NCI-H146 treated with DMSO at 0.1 percent for 48 hours (cell line): ENCODE measurements at regions not wholly inside any gene's neighbourhood (a gene's known extent, or its start where the extent isn't known, plus 50 kb on each side); places are given as distances from the start of the nearest gene placed in this dataset.
"Not testable (repeated sequence)": the region's sequence is repeated elsewhere in the genome, so short reads cannot be mapped to it uniquely, and the experiment has no call there.

Experiments
- DNase-seq: peaks from one replicate; lab custom pipeline; 2025; ENCODE audit not compliant: unreplicated experiment; lab: John Stamatoyannopoulos, UW

DNA sequence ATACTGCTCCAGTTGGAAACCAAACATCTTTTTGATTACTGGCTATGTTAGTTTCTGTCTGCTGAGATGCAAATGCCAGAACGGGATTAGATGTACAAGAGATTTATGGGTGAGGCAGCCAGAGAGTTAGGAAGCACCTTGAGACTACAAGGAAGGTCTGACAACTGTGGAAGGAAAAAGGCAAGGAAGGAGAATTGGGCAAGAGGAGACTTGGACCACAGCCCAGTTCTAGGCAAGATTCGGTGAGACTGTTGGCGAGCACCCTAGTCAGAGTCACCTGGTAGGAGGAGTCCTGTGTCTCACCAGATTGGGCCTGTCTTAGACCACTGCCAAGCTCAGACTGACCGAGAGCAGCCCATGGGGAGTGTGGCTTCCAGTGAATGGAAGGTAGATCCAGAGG, 91.8 kb upstream of the F13A1 start:
- DNase-seq = no peak

DNA sequence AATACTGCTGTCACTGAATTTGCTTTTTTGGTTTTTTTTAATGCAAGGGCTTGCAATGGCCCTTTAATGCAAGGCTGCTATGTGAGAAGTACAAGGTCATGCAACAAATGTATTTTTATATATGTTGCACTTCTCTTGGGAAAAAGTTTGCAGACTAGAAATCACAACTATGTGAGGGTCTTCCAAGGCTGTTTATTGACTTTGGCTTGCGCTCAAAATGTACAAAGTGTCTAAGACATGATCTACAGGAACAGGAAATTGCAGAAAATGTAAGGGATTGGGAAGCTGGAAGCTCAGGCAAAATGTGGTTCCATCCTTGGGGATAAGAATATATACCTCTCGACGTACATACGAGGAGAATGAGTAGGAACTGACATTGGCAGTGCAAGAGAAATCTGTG, 92.2 kb upstream of the F13A1 start:
- DNase-seq = no peak

DNA sequence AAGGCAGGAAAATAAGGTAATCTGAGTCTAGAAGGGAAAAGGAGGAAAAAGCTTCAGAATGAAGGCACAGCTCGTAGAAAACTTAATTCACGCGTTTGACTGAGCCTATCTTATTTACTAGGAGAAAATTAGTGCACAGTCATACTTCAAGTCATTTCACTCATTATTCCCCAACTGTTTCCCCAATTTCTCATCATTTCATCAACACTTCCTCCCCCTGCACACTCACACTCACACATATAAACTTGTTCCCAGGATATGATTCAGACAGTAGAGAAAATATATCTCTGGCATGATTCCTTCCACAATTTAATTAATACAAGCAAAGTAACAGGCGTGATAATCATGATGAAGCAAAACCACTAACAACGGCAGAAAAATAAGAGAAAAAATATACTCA, 94.5 kb upstream of the F13A1 start:
- DNase-seq = no peak

DNA sequence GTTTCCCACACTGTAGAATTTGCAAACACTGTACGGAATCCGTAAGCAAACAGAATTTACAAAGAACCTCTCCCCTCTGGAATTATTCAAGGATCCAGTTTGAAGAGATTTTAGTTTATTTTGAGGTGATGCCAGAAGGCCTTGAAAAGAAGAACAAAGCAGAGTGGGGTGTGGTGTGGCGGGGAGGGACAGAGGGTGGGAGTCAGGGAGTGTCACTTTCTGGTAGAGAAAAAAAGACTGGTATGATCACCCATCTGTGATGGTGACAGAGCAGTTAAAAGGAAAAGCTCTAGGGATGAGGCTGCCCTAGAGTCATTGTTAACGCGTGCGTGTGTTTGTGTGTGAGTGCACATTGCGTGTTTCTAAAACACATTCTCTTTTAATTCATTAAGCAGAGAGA, 97.0 kb upstream of the F13A1 start:
- DNase-seq = no peak

DNA sequence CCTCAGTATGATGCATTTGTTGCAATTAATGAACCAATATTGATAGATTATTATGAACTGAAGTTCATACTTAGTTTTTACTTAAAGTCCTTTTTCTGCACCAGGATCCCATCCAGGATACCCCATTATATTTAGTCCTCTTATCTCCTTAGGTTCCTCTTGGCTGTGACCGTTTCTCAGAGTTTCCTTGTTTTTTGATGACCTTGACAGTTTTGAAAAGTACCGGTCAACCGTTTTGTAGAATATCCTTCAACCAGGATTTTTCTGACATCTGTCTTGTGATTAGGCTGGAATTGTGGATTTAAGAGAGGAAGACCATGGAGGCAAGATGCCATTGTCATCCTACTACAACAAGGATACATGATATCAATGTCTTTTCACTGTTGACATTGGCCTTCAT, 98.0 kb upstream of the F13A1 start:
- no peak for DNase-seq

DNA sequence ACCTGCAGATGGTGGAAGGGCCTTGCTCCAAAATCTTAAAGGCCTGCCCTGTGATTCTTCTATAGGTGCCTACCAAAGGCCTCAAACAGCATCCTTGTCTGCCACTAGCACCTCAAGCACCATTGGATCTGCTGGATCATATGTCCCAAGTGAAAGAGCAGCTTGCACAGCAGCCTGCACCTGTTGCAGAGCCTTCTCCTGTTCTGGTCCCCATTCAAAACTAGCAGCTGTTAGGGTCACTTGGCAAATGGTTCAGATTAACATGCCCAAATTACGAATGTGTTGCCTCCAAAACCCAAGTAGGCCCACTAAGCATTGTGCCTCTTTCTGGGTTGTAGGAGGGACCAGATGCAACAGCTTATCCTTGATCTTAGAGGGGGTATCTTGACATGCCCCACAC, 99.6 kb upstream of the F13A1 start:
- DNase-seq = no peak

DNA sequence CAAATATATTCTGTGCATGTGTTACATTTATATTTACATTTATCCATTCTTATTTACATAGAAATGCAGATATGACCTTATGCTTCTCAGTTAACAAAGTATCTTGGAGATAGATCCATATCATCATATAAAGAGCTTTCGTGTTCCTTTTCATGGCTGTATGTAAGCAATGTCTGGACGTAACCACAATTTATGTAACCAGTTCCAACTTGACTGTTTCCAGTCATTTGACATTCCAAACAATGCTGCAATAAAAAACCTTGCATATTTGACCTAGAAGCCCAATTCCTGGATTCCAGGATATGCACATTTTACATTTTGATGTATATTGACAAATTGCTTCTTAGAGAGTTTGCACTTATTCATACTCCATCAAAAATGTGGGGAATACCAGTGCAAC, 113.7 kb upstream of the F13A1 start:
- DNase-seq = no peak

DNA sequence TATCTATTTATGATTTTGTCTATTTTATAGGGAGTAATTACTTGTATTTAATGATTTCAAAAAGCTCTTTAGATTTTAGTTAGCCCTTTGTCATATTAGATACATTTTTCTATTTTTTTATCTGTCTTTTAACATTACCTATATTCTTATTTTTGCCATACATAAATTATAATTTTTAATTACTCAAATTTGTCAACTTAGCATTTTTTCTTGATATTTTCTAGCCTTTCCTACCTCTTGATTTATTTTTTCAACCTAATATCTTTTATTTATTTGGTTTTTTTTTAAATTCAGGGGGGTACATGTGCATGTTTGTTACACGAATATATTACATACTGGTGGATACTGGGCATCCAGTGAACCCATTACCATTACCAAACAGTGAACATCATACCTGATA, 114.3 kb upstream of the F13A1 start:
- no peak for DNase-seq

DNA sequence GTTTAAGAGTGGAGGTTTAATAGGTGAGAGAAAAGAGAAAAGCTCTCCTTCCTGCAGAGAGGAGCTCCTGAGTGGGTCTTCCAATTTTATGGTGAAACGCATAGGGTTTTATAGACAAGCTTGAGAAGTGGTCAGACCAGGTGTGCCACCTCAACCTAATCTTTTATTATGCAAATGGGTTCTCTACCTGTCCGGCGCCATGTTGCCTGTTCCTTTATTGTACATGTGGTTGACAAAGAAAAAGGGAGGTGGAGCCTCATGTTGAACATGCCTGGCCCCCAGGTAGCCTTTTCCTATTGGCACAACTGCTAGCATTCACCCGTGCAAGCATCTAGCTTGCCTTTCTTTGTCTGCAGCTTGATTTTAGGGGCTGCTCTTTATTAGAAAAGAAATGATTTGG, 115.9 kb upstream of the F13A1 start:
- DNase-seq = no peak

DNA sequence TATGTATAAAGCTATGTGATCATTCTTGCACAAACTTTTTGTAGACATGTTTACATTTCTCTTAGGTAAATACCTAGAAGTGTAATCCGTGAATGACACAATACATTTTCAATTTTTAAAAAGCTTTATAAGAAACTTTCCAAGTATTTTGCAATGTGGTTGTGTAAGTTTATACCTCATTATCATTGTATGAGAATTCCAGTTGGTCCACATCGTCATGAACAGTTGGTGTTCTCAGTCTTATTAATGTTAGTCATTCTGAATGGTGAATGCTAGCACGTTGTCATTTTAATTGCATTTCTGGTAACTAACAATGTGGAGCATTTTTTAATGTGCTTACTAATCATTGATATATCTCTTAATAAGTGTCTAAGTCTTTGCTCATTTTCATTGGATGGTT, 116.5 kb upstream of the F13A1 start:
- no peak for DNase-seq

DNA sequence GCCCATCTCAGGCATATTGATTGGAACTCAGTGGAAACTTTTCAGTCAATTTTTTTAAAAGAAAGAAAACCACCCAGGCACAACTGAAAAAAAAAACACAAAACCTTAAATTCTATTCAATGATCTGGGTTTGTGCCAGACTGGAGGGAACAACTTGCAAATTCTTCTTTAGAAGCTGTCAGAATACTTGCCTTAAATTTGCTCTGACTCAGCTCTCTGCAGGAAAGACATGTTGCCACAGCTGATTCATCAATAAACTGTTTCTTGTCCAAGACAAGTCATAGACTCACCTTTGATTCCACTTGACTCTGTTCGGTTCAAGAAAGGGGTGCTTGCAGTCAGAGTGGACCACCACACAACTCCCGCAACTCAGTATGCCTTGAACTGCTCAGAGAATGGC, 117.8 kb upstream of the F13A1 start:
- DNase-seq = no peak

DNA sequence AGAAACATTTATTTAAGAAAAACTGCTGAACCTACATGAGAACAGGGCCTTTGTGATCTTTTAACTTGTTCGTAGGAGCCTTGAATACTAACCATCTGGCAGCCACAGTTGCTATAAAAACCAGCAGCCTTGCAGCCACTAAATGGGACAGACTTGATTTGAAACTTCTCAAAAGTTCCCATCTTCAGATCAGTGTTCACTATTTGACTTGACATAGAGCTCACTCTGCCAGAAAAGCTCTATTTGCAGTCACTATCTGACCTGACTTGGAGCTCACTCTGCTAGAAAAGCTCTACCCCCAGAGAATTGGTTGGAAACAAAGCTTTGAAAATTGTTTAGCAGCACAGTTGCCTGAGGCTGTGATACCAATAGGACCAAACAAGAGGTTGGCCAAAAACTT, 119.3 kb upstream of the F13A1 start:
- DNase-seq = no peak

DNA sequence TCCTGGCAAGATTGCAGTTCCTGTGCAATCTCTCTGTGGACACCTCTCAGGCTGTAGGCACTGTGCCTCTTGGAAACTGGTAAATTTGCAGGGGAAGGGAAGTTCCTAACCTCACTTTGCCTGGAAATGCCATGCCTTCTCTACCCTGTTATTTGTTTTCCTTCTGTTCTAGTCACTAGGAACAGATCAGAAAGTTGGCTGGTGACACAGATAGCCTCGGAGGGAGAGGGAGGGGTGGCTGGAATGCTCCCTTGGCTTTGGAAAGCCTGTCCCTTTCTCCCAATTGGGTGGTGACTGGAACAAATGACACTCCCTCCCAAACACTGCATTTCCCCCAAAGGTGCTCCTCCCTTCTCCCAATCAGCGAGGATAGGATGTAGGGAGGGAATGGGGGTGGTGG, 131.5 kb upstream of the F13A1 start:
- no peak for DNase-seq

DNA sequence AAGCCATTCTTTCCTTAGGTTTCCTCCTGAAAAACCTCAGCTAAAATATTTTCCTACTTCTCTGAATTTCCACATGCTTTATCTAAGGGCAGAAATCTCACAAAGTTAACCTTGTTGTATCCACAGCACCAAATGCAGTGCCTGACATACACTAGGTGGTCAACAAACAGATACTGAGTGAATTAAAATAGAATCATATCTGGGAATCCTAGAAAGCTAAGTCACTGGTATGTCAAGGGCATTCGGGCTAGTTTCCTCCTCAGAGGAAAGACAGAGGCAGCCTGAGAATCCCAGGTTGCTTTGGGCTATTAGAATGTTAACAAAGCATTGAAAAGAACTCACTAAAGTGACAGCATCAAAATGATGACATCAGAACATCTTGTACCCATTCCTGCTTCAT, 132.7 kb upstream of the F13A1 start:
- no peak for DNase-seq

DNA sequence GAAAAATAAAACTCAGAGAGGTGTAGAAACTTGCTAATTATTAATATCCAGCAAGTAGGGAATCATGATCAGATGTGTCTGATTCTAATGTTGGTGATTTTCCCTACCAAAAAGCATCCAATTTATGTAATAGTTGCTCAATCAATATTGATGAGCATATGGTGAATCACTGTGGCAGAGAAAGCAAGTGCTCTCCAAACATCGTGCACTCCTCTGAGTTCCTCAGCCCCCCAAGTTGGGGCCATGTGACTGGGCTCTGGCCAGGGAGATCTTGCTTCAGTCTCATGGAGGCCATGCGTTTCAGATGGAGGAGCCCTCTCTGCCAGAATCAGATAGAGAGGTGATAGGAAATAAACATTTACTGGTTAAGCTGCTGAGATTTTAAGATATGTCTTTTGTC, 133.2 kb upstream of the LY86 start:
- no peak for DNase-seq

DNA sequence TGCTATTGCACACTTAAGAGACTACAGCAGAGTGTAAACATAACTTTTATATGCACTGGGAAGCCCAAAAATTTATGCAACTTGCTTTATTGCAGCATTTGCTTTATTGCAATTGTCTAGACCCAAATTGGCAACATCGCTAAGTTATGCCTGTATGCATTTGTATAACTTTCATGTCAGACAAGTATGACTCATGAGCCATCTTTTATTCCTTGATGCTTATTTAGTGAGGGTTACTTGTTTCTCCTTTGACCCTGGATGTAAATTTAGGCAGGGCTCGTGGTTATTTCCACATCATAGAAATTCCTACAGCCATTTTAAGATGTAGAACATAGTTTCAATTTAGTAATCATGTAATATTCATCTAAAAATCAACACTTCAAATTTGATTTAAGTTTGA, 130.3 kb upstream of the LY86 start:
- DNase-seq = no peak

DNA sequence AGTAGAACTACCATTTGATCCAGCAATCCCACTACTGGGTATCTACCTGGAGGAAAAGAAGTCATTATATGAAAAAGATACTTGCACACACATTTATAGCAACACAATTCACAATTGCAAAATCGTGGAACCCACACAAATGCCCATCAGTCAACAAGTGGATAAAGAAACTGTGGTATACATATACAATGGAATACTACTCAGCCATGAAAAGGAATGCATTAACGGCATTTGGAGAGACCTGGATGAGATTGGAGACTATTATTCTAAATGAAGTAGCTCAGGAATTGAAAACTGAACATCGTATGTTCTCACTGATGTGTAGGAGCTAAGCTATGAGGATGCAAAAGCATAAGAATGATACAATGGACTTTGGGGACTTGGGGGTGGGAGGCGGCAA, 128.6 kb upstream of the LY86 start:
- DNase-seq = not testable (repeated sequence)

DNA sequence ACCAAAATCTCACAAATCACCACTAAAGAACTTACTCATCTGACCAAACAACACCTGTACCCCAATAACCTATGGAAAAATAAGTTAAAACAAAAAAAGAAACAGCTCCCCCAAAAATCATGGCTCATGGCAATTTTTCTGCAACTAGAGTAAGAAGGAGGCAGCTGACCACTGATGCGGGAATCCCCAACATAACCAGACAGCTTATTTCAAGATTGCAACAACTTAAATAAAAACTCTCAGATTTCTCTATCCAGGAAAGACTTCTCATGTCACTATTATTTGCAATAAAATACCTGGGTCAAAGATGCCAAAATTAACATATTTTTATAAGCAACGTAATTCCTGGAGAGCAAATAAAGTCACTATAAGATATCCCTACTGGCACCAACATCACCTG, 128.1 kb upstream of the LY86 start:
- DNase-seq = no peak

DNA sequence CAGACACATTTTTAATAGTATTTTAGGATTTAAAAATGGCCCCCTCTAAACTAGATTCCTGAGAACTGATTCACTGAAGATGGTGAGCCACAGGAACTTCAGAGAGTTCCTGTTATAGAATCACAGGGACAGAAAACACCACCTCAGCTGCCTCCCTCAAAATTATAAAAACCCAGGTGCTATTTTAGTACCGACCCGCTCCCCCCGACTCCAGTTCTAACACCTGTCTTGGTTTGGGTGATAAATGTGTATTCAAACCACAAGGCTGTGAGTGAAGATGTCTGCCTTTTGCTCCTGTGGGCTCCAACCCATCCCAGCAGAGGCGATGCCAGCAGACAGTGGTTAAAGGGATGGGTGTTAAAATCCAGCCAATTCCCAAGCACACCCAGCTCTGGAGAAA, 127.4 kb upstream of the LY86 start:
- no peak for DNase-seq

DNA sequence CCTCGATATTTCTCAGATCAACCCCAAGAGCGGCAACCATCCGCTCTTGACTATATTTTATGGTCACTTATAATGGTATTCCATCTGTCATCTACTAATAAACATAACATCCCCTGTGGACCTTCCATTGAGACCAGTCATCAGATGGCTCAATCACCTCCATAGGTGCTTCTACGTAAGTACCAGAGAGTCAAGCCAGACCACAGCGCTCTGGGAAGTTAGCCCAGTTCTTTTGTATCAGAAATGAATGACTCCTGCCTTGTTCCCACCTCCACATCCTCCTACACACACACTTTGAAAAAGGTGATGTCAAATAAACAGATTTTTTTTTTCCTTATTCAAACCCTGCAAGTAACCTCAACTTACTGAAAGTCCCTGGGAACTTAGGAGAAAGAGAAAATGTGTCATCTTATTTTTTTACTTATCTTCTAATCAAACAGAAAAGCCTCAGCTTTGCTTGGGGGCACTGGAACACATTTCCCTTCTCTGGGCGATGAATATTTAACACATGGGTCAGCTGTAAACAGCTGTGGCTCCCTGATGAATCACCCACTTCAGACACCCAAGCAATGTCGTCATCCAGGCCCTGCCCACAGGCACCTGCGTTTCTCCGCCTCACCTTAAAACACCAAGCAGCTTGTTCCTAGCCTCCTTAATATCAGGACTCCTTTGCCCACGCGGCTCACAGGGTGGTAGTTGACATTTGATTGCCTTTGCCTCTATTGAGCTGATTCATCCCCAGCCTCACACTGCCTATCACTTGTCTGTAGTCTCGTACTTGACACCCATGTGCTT, 121.4 kb upstream of the LY86 start:
- no peak for DNase-seq

DNA sequence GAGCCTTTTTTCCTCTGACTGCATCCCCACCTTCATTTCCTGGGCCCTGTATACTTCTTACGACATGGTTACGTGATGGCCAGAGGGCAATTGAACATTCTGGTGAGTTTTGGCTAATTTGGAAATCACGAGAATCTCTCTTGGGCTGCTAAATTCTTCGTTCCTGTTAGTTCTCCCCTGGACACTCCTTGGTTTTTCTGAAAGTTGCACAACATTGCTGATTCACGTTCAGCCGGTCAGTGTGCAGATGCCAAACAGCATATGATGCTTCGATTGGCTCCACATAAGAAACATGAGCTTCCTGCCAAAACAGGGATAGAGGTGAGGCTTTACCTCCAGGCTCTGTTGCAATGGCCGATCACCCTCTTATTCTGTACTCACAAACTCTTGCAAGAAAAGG, 119.4 kb upstream of the LY86 start:
- no peak for DNase-seq

DNA sequence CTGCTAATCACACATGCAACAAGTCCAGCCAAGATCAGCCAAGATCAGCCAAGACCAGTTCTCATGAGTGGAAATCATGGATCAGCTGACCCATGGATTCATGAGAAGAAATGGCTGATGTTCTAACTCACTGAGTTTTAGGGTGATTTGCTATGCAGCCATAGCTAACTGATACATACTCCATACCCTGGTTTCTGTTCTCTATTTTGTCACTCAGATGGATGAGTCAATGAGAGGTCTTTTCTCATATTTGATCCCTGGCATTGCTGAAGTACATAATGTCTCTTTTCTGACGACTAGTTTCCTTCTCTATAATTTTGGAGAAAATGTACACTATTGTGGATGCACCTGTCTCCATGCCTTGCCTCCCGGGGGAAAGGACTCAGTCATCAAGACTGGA, 118.4 kb upstream of the LY86 start:
- DNase-seq = no peak

DNA sequence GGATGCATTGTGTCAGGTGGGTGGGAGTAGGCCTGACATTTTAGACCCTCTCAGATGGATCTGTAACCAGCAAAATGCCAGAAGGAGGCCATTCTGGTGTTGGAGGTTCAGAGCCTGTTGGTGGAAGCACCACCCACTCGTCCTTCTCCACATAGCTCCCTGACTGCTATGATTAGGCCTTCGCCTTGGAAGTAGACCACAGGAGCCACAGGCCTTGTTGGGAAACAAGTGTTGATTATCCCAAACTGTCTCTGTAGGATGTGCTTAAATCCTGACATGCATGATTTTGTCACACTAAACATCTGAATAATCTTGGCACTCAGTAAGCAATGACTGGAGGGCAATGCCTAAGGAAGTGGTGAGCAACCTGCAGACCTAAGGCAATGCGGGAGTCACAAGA, 117.2 kb upstream of the LY86 start:
- no peak for DNase-seq
